Liver (tissue), 7 donors: ENCODE measurements at regions not wholly inside any gene's neighbourhood (a gene's known extent, or its start where the extent isn't known, plus 50 kb on each side); places are given as distances from the start of the nearest gene placed in this dataset.

Experiments used
- DNase-seq: peaks from one replicate; pipeline ENCODE4 v3.0.0-alpha.2; 2017; ENCODE audit warnings: low spot score
- H3K27ac ChIP-seq, 2 donors: one replicate each; pipeline ENCODE4 v1.7.0; 2013; ENCODE audit warnings: inconsistent platforms in 2 of 2, low read length in 2 of 2, control low read depth in 1 of 2, low read depth in 1 of 2, mild to moderate bottlenecking in 1 of 2
- H3K27me3 ChIP-seq, 4 donors: one replicate each; pipeline versions ENCODE4 v1.6.1 to v1.7.0; 2013; ENCODE audit warnings: low read length in 3 of 4, inconsistent platforms in 1 of 4, mild to moderate bottlenecking in 1 of 4, moderate library complexity in 1 of 4; ENCODE audit not compliant: control insufficient read depth in 4 of 4, insufficient read depth in 4 of 4
- H3K36me3 ChIP-seq, 4 donors: one replicate each; pipeline versions ENCODE4 v1.6.1 to v1.7.0; 2013; ENCODE audit warnings: low read length in 3 of 4, mild to moderate bottlenecking in 3 of 4, low read depth in 1 of 4, moderate library complexity in 1 of 4; ENCODE audit not compliant: control insufficient read depth in 4 of 4, insufficient read depth in 3 of 4
- H3K4me1 ChIP-seq, 4 donors: one replicate each; pipeline versions ENCODE4 v1.6.1 to v1.7.0; 2013; ENCODE audit warnings: low read length in 3 of 4, mild to moderate bottlenecking in 3 of 4, moderate library complexity in 1 of 4; ENCODE audit not compliant: control insufficient read depth in 4 of 4, insufficient read depth in 4 of 4
- H3K4me3 ChIP-seq, 3 donors: one replicate each; pipeline versions ENCODE4 v1.6.1 to v1.7.0; 2013; ENCODE audit warnings: low read length in 3 of 3, control low read depth in 1 of 3, low read depth in 1 of 3, mild to moderate bottlenecking in 1 of 3
- H3K9ac ChIP-seq, 2 donors: one replicate each; pipeline ENCODE4 v1.7.0; 2013; ENCODE audit warnings: low read length in 2 of 2, mild to moderate bottlenecking in 2 of 2, moderate library complexity in 2 of 2, control low read depth in 1 of 2, low read depth in 1 of 2
- H3K9me3 ChIP-seq, 4 donors: one replicate each; pipeline versions ENCODE4 v1.6.1 to v1.7.0; 2013; ENCODE audit warnings: low read length in 3 of 4; ENCODE audit not compliant: control insufficient read depth in 4 of 4
- EGR1 ChIP-seq, 2 donors: IDR thresholded peaks; 2 replicates each; pipeline ENCODE4 v1.6.1; 2016 to 2018; ENCODE audit warnings: antibody characterized with exemption in 2 of 2, low read depth in 2 of 2
- FOXA1 ChIP-seq: IDR thresholded peaks from 2 replicates; pipeline ENCODE4 v1.6.1; 2016; ENCODE audit warnings: antibody characterized with exemption
- FOXA2 ChIP-seq: IDR thresholded peaks from 2 replicates; pipeline ENCODE4 v1.6.1; 2016; ENCODE audit warnings: antibody characterized with exemption
- GABPA ChIP-seq, 2 donors: IDR thresholded peaks in 1 of 2; conservative IDR thresholded peaks in 1 of 2; 2 replicates each; pipeline ENCODE4 v1.6.1; 2016; ENCODE audit warnings: antibody characterized with exemption in 2 of 2, mild to moderate bottlenecking in 1 of 2, moderate library complexity in 1 of 2
- HNF4A ChIP-seq, 2 donors: conservative IDR thresholded peaks; 2 replicates each; pipeline ENCODE4 v1.6.1; 2016; ENCODE audit warnings: antibody characterized with exemption in 2 of 2, mild to moderate bottlenecking in 2 of 2
- HNF4G ChIP-seq: IDR thresholded peaks from 2 replicates; pipeline ENCODE4 v1.6.1; 2016; ENCODE audit warnings: antibody characterized with exemption
- JUND ChIP-seq, 2 donors: IDR thresholded peaks; 2 replicates each; pipeline ENCODE4 v1.6.1; 2016; ENCODE audit warnings: antibody characterized with exemption in 2 of 2
- NR2F2 ChIP-seq: IDR thresholded peaks from 2 replicates; pipeline ENCODE4 v1.6.1; 2016; ENCODE audit warnings: antibody characterized with exemption
- RAD21 ChIP-seq, 2 donors: IDR thresholded peaks; 2 replicates each; pipeline ENCODE4 v1.6.1; 2016; ENCODE audit warnings: antibody characterized with exemption in 2 of 2, mild to moderate bottlenecking in 2 of 2
- RXRA ChIP-seq, 2 donors: IDR thresholded peaks; 2 replicates each; pipeline ENCODE4 v1.6.1; 2017 to 2018; ENCODE audit warnings: antibody characterized with exemption in 2 of 2, mild to moderate bottlenecking in 1 of 2
- SP1 ChIP-seq: IDR thresholded peaks from 2 replicates; pipeline ENCODE4 v1.6.1; 2018; ENCODE audit warnings: antibody characterized with exemption, mild to moderate bottlenecking
- YY1 ChIP-seq: IDR thresholded peaks from 2 replicates; pipeline ENCODE4 v1.6.1; 2016; ENCODE audit warnings: antibody characterized with exemption, mild to moderate bottlenecking
- WGBS: extraction: QIAGEN DNeasy Blood & Tissue Kit; methylation state at CpG from one replicate; pipeline ENCODE4 v1.1.7; 2013; 5-methylcytosine and 5-hydroxymethylcytosine counted together
- TF ChIP-seq, protein P1 (sequence below): IDR thresholded peaks from 2 replicates; pipeline ENCODE4 v1.6.1; 2016; ENCODE audit warnings: antibody characterized with exemption, mild to moderate bottlenecking
- TF ChIP-seq, protein P2 (sequence below): IDR thresholded peaks from 2 replicates; pipeline ENCODE4 v1.6.1; 2016; ENCODE audit warnings: antibody characterized with exemption
- TF ChIP-seq, protein P3 (sequence below): IDR thresholded peaks from 2 replicates; pipeline ENCODE4 v1.6.1; 2016; ENCODE audit warnings: antibody characterized with exemption
- TF ChIP-seq, protein P4 (sequence below): IDR thresholded peaks from 2 replicates; pipeline ENCODE4 v1.6.1; 2016; ENCODE audit warnings: antibody characterized with exemption
- donor health status: healthy.
- donor health status: healthy.
- donor health status: healthy.
- donor health status: healthy.

DNA sequence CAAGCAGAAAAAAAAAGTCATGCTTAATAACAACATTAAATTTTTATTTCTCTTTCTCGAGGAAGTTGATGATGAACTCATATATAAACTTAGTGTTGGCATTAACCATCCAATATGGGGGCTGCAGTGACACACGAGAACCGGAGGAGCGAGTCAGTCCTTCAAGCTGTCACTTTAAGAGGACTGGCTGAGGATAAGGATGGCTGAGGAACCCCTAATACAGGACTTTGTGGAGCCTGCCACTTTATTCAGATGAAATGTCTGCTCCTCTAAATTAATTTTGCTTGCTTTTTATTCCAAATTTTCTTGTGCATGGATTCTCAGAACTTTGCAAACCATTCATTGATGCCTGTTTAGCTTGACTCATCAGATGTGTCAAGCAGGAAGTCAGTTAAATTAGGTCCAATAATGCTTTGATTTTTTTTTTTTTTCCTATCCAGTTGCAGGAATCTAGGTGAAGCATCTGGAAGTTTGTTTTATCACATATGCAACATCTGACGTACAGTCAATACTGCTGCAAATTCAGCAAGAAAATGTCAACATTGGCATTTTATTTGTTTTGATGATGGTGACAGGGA lies 144.2 kb upstream of the COL5A1 start:
- Histone ChIP-seq H3K9ac (no peak overlapping the region), H3K36me3 (no peaks in the 10 kb centered on the region), H3K4me3 (no peak overlapping the region), H3K4me1 (no peaks in the 10 kb centered on the region), H3K9me3 (no peaks in the 10 kb centered on the region), H3K27ac (no peak overlapping the region), H3K27me3 (peaks cover 0 to 4% (median 3%) of the 10 kb centered on the region in 4 donors)
- no peak for DNase-seq
- TF ChIP-seq, protein P1, sequence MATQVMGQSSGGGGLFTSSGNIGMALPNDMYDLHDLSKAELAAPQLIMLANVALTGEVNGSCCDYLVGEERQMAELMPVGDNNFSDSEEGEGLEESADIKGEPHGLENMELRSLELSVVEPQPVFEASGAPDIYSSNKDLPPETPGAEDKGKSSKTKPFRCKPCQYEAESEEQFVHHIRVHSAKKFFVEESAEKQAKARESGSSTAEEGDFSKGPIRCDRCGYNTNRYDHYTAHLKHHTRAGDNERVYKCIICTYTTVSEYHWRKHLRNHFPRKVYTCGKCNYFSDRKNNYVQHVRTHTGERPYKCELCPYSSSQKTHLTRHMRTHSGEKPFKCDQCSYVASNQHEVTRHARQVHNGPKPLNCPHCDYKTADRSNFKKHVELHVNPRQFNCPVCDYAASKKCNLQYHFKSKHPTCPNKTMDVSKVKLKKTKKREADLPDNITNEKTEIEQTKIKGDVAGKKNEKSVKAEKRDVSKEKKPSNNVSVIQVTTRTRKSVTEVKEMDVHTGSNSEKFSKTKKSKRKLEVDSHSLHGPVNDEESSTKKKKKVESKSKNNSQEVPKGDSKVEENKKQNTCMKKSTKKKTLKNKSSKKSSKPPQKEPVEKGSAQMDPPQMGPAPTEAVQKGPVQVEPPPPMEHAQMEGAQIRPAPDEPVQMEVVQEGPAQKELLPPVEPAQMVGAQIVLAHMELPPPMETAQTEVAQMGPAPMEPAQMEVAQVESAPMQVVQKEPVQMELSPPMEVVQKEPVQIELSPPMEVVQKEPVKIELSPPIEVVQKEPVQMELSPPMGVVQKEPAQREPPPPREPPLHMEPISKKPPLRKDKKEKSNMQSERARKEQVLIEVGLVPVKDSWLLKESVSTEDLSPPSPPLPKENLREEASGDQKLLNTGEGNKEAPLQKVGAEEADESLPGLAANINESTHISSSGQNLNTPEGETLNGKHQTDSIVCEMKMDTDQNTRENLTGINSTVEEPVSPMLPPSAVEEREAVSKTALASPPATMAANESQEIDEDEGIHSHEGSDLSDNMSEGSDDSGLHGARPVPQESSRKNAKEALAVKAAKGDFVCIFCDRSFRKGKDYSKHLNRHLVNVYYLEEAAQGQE = no peak
- TF ChIP-seq EGR1 (IDR thresholded peaks at IDR 0.05; ENCODE audit: low read depth in 2 of 2) = no peak
- TF ChIP-seq NR2F2 = no peak
- TF ChIP-seq GABPA (IDR thresholded peaks at IDR 0.05 in 1 of 2, conservative IDR thresholded peaks at IDR 0.05 in 1 of 2) = no peak
- TF ChIP-seq, protein P2, sequence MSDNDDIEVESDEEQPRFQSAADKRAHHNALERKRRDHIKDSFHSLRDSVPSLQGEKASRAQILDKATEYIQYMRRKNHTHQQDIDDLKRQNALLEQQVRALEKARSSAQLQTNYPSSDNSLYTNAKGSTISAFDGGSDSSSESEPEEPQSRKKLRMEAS = no peak
- no peak for TF ChIP-seq SP1
- no peak for TF ChIP-seq RXRA (IDR thresholded peaks at IDR 0.05)
- TF ChIP-seq FOXA1 = no peak
- TF ChIP-seq, protein P3, sequence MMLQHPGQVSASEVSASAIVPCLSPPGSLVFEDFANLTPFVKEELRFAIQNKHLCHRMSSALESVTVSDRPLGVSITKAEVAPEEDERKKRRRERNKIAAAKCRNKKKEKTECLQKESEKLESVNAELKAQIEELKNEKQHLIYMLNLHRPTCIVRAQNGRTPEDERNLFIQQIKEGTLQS = no peak
- TF ChIP-seq HNF4G = no peak
- no peak for TF ChIP-seq RAD21 (IDR thresholded peaks at IDR 0.05)
- no peak for TF ChIP-seq YY1
- TF ChIP-seq HNF4A (conservative IDR thresholded peaks at IDR 0.05) = no peak
- TF ChIP-seq FOXA2 = no peak
- 67% methylated on average over 5 of the region's 5 CpGs for WGBS

DNA sequence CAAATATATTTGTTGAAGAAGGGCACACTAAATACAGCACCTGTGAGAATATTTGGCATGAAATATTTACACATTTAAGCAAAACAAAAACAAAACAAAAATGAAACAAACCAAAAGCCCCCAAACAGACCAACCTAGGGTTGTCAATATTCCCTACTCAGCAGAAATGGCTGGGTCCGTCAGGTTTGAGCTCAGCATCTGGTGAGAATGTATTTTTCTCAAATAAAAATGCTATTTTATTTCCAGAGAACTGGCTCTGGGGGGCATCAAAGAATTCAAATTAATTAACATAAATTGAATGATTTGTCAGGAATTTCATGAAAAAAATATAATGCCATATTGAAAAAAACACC lies 142.8 kb upstream of the COL5A1 start:
- TF ChIP-seq NR2F2 (no peak), EGR1 (IDR thresholded peaks at IDR 0.05; ENCODE audit: low read depth in 2 of 2) (no peak), FOXA1 (no peak), JUND (IDR thresholded peaks at IDR 0.05) (no peak), RXRA (IDR thresholded peaks at IDR 0.05) (no peak), RAD21 (IDR thresholded peaks at IDR 0.05) (no peak), HNF4G (no peak), FOXA2 (no peak), HNF4A (conservative IDR thresholded peaks at IDR 0.05) (no peak)
- TF ChIP-seq, protein P4, sequence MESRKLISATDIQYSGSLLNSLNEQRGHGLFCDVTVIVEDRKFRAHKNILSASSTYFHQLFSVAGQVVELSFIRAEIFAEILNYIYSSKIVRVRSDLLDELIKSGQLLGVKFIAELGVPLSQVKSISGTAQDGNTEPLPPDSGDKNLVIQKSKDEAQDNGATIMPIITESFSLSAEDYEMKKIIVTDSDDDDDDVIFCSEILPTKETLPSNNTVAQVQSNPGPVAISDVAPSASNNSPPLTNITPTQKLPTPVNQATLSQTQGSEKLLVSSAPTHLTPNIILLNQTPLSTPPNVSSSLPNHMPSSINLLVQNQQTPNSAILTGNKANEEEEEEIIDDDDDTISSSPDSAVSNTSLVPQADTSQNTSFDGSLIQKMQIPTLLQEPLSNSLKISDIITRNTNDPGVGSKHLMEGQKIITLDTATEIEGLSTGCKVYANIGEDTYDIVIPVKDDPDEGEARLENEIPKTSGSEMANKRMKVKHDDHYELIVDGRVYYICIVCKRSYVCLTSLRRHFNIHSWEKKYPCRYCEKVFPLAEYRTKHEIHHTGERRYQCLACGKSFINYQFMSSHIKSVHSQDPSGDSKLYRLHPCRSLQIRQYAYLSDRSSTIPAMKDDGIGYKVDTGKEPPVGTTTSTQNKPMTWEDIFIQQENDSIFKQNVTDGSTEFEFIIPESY = no peak
- TF ChIP-seq, protein P2 = no peak
- Histone ChIP-seq H3K9me3 (no peaks in the 10 kb centered on the region), H3K27me3 (peaks cover 0 to 4% (median 3%) of the 10 kb centered on the region in 4 donors), H3K27ac (no peak overlapping the region), H3K4me3 (no peak overlapping the region), H3K4me1 (no peaks in the 10 kb centered on the region), H3K36me3 (no peaks in the 10 kb centered on the region), H3K9ac (no peak overlapping the region)
- DNase-seq = no peak
- 94% methylated on average over 1 of the region's 1 CpG for WGBS
